ENCODE measurements at regions not wholly inside any gene's neighbourhood (a gene's known extent, or its start where the extent isn't known, plus 50 kb on each side); places are given as distances from the start of the nearest gene placed in this dataset.

DNA sequence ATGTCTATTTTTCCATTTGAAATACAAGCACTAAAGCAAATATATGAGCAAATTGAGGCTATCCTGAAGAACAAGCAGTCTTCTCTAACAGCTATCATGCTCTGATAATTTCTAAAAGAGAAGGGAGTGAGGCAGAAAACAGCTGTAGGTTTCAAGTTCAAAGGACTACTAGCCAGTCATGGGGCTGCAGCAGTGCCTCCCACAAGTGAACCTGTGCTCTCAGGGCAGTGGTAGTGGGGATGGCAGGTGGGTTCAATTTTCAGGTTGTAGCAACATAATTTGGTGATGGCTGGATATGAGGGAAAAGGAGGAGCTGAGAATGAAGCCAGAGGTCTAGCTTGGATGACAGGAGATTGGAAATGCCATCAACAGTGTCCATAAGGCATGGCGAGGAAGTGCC is 93.5 kb upstream of the ARHGAP20 start:
- TF ChIP-seq, protein P1, sequence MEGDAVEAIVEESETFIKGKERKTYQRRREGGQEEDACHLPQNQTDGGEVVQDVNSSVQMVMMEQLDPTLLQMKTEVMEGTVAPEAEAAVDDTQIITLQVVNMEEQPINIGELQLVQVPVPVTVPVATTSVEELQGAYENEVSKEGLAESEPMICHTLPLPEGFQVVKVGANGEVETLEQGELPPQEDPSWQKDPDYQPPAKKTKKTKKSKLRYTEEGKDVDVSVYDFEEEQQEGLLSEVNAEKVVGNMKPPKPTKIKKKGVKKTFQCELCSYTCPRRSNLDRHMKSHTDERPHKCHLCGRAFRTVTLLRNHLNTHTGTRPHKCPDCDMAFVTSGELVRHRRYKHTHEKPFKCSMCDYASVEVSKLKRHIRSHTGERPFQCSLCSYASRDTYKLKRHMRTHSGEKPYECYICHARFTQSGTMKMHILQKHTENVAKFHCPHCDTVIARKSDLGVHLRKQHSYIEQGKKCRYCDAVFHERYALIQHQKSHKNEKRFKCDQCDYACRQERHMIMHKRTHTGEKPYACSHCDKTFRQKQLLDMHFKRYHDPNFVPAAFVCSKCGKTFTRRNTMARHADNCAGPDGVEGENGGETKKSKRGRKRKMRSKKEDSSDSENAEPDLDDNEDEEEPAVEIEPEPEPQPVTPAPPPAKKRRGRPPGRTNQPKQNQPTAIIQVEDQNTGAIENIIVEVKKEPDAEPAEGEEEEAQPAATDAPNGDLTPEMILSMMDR (IDR thresholded peaks at IDR 0.05) = no peak
- WGBS, 2 donors = 73 to 77% methylated on average over 1 of the region's 1 CpG
- Histone ChIP-seq H3K36me3 (no peaks in the 10 kb centered on the region), H3K9me3 (no peaks in the 10 kb centered on the region), H3K4me3 (no peak overlapping the region), H3K27me3 (no peaks in the 10 kb centered on the region), H3K27ac (no peak overlapping the region), H3K4me1 (no peaks in the 10 kb centered on the region)
- no peak for DNase-seq
- intact Hi-C loops (cut with DNase I) = no loop called here
- ATAC-seq = no peak

DNA sequence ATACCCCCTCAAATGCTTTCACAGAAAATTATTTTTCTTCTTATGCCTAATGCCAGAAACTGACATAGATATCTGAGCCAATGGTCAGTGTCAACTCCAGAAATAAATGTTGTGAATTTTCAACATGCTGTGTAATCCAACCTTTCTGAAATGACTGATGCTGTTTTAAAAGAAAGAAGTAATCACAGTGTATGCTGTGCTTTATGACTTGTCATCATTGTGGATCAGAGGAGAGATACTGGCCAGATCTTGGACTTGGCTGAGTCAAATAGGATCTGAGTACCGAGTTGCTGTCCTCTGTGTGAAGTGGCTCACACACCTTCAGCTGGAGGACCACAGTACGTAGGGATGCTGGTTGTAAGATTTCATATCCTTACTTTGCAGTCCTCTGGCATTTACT is 89.9 kb upstream of the ARHGAP20 start:
- Histone ChIP-seq H3K27ac (no peak overlapping the region), H3K4me1 (peaks cover 0 to 12% (median 0%) of the 10 kb centered on the region in 9 donors), H3K4me3 (no peak overlapping the region), H3K27me3 (no peaks in the 10 kb centered on the region), H3K36me3 (no peaks in the 10 kb centered on the region), H3K9me3 (no peaks in the 10 kb centered on the region)
- intact Hi-C loops (cut with DNase I) = no loop called here
- DNase-seq (no peak), ATAC-seq (no peak)
- TF ChIP-seq, protein P1 (IDR thresholded peaks at IDR 0.05) = no peak
- 65 to 87% methylated on average over 2 of the region's 2 CpGs for WGBS, 2 donors

DNA sequence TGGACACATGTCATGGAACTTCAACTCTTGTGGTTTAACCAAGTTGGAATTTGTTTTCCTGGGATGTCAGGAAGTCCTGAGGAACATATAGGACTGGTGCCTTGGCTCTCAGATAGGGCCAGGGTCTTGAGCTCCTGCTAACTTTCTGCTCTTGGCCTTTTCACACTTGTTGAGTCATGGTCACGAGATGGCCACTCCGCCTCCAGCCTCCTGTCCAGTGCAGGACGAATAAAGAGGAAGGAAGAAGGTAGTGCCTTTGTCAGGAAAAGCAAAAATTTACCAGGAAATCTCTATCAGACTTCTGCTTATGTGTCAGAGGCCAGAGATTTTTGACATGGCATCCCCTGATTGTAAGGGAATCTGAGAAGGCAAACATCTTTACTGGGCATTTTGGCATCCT is 89.1 kb upstream of the ARHGAP20 start:
- Histone ChIP-seq H3K4me1 (peaks cover 0 to 12% (median 0%) of the 10 kb centered on the region in 9 donors), H3K27me3 (no peaks in the 10 kb centered on the region), H3K36me3 (no peaks in the 10 kb centered on the region), H3K4me3 (no peak overlapping the region), H3K27ac (no peak overlapping the region), H3K9me3 (no peaks in the 10 kb centered on the region)
- DNase-seq (no peak), ATAC-seq (no peak)
- intact Hi-C loops (cut with DNase I) = no loop called here
- WGBS, 2 donors = 58 to 73% methylated on average over 3 of the region's 3 CpGs
- TF ChIP-seq, protein P1 (IDR thresholded peaks at IDR 0.05) = no peak

DNA sequence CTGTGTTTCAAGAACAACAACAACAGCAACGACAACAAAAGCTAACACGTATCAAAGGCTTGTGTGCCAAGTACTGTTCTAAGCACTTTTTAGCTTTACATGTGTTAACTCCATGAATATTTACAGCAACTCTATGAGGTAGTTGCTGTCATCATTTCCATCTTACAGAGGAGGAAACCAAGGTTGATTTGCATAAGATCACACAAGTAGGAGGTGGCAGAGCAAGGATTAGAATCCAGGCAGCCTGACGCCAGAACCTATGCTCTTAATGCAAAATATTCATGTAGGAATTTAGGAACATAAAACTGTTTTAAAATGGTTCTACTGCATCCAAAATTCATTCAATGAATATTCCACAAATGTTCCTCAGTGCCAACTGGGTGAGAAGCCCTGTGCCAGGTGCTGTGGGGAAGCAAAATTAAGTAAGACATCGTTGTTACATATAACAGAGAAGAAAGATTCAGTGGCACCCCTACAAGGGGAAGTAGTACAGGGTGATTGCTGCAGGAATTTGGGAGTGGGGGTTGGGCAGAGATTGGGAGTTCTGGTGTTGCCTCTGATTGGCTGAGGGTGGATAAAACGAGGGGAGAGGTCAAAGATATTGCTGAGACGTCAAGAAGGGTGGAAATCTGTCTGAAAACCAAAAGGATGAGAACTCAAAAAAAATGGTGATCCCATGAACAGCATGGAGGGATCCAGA is 86.1 kb upstream of the ARHGAP20 start:
- TF ChIP-seq, protein P1 (IDR thresholded peaks at IDR 0.05) = no peak
- DNase-seq = no peak
- ATAC-seq = no peak
- Histone ChIP-seq H3K36me3 (no peaks in the 10 kb centered on the region), H3K27ac (peak overlapping the region in 1 of 10 donors; percentile 58), H3K27me3 (no peaks in the 10 kb centered on the region), H3K4me3 (no peak overlapping the region), H3K9me3 (no peaks in the 10 kb centered on the region), H3K4me1 (peaks cover 0 to 12% (median 0%) of the 10 kb centered on the region in 9 donors)
- 60 to 62% methylated on average over 6 of the region's 6 CpGs for WGBS, 2 donors
- intact Hi-C loops (cut with DNase I) = no loop called here
